Left cardiac atrium (tissue), 4 donors: ENCODE measurements at regions not wholly inside any gene's neighbourhood (a gene's known extent, or its start where the extent isn't known, plus 50 kb on each side); places are given as distances from the start of the nearest gene placed in this dataset.
"Not testable (repeated sequence)": the region's sequence is repeated elsewhere in the genome, so short reads cannot be mapped to it uniquely, and the experiment has no call there.

Experiments used
- ATAC-seq, 2 donors: fragments of 200-7000 bp; cut with Tn5 transposase; one replicate each; pipeline ENCODE4 v1.9.1; 2020; ENCODE audit warnings: mild to moderate bottlenecking in 2 of 2, moderate library complexity in 2 of 2
- DNase-seq: peaks from one replicate; pipeline ENCODE4 v3.0.0-alpha.2; 2020
- intact Hi-C, 2 donors: fragments of 100-400 bp; cut with DNase I; formaldehyde crosslinking; loops; one replicate each; pipeline versions ENCODE4 v1.14.1 to v1.15.1; 2022 to 2023
- donor health status: DM: no; HTN: yes; CAD: no.
- donor health status: DM: no; HTN: yes; CAD: no; lungs with severe emphysema.
- donor health status: DM: yes; HTN: yes; CAD: no.
- donor health status: Dilated cardiomyopathy.

- intact Hi-C loops: no loop called here
- no peak for DNase-seq
- ATAC-seq: no peak
These were observed 194.0 kb upstream of the SAMSN1 start for GRCh38 chr21:14740116-14740515.

- ATAC-seq: no peak
- intact Hi-C loops: loop anchor here in 1 of 2 donors (10.0 kb wide), 2 partner anchors 295 to 335 kb away; no protein-coding TSS in a partner anchor
- no peak for DNase-seq
These were observed 193.5 kb upstream of the SAMSN1 start for GRCh38 chr21:14739590-14739989.

GRCh38 chr21:14738576-14738975 is 192.5 kb upstream of the SAMSN1 start:
- intact Hi-C loops: loop anchor here in 1 of 2 donors (10.0 kb wide), 2 partner anchors 294 to 334 kb away; no protein-coding TSS in a partner anchor
- ATAC-seq, DNase-seq: not testable (repeated sequence)

- intact Hi-C loops: loop anchor here in 1 of 2 donors (10.0 kb wide), 2 partner anchors 293 to 333 kb away; no protein-coding TSS in a partner anchor
- ATAC-seq (peak in 1 of 2 donors; percentile 44), DNase-seq (no peak)
These were observed 191.8 kb upstream of the SAMSN1 start for GRCh38 chr21:14737922-14738321.

- DNase-seq (no peak), ATAC-seq (no peak)
- intact Hi-C loops: loop anchor here in 1 of 2 donors (10.0 kb wide), 2 partner anchors 292 to 332 kb away; no protein-coding TSS in a partner anchor
These were observed 191.2 kb upstream of the SAMSN1 start for GRCh38 chr21:14737284-14737691.

- DNase-seq: no peak
- no peak for ATAC-seq
- intact Hi-C loops: loop anchor here in 1 of 2 donors (10.0 kb wide), 2 partner anchors 292 to 332 kb away; no protein-coding TSS in a partner anchor
These were observed 190.6 kb upstream of the SAMSN1 start for GRCh38 chr21:14736672-14737071.

- intact Hi-C loops: loop anchor here in 1 of 2 donors (10.0 kb wide), 2 partner anchors 291 to 331 kb away; no protein-coding TSS in a partner anchor
- DNase-seq: no peak
- ATAC-seq: no peak
These were observed 190.0 kb upstream of the SAMSN1 start for GRCh38 chr21:14736162-14736561.

- ATAC-seq (no peak), DNase-seq (no peak)
- intact Hi-C loops: loop anchor here in 1 of 2 donors (10.0 kb wide), 2 partner anchors 290 to 330 kb away; no protein-coding TSS in a partner anchor
These were observed 188.7 kb upstream of the SAMSN1 start for GRCh38 chr21:14734833-14735232.

GRCh38 chr21:14734191-14734590 is 188.1 kb upstream of the SAMSN1 start:
- DNase-seq (no peak), ATAC-seq (no peak)
- intact Hi-C loops: loop anchor here in 1 of 2 donors (10.0 kb wide), 2 partner anchors 289 to 329 kb away; no protein-coding TSS in a partner anchor

GRCh38 chr21:14725219-14725618 is 179.1 kb upstream of the SAMSN1 start:
- ATAC-seq (no peak), DNase-seq (no peak)
- intact Hi-C loops: loop anchor here in 1 of 2 donors (10.0 kb wide), 1 partner anchor 820 kb away; no protein-coding TSS in a partner anchor

- ATAC-seq (no peak), DNase-seq (no peak)
- intact Hi-C loops: loop anchor here in 1 of 2 donors (10.0 kb wide), 1 partner anchor 822 kb away; no protein-coding TSS in a partner anchor
These were observed 176.8 kb upstream of the SAMSN1 start for GRCh38 chr21:14722841-14723483.

- DNase-seq: no peak
- no peak for ATAC-seq
- intact Hi-C loops: loop anchor here in 1 of 2 donors (10.0 kb wide), 1 partner anchor 825 kb away; no protein-coding TSS in a partner anchor
These were observed 174.1 kb upstream of the SAMSN1 start for GRCh38 chr21:14720237-14720636.

GRCh38 chr21:14718951-14719350 is 172.8 kb upstream of the SAMSN1 start:
- intact Hi-C loops: loop anchor here in 1 of 2 donors (5.0 kb wide), 1 partner anchor 48 kb away; no protein-coding TSS in a partner anchor
- ATAC-seq (no peak), DNase-seq (no peak)

GRCh38 chr21:14716761-14717396 is 170.8 kb upstream of the SAMSN1 start:
- DNase-seq (no peak), ATAC-seq (no peak)
- intact Hi-C loops: loop anchor here in 1 of 2 donors (5.0 kb wide), 1 partner anchor 50 kb away; no protein-coding TSS in a partner anchor

GRCh38 chr21:14713109-14713508 is 167.0 kb upstream of the SAMSN1 start:
- intact Hi-C loops: no loop called here
- no peak for ATAC-seq

GRCh38 chr21:14712121-14712715 is 166.1 kb upstream of the SAMSN1 start:
- intact Hi-C loops: no loop called here
- ATAC-seq (no peak), DNase-seq (no peak)

More at GRCh38 chr21:14713109-14713508, 167.0 kb upstream of the SAMSN1 start:
- DNase-seq: no peak

GRCh38 chr21:14711287-14711686 is 165.2 kb upstream of the SAMSN1 start:
- no peak for ATAC-seq
- intact Hi-C loops: no loop called here
- no peak for DNase-seq

- DNase-seq (no peak), ATAC-seq (no peak)
- intact Hi-C loops: no loop called here
These were observed 161.5 kb upstream of the SAMSN1 start for GRCh38 chr21:14707511-14708020.
